GM18505 (cell line): ENCODE measurements at regions not wholly inside any gene's neighbourhood (a gene's known extent, or its start where the extent isn't known, plus 50 kb on each side); places are given as distances from the start of the nearest gene placed in this dataset.

Source experiments
- ATAC-seq: cut with Tn5 transposase; IDR thresholded peaks from one replicate; pipeline ENCODE4 v1.9.1; 2021; ENCODE audit not compliant: unreplicated experiment
- POLR2A ChIP-seq: IDR thresholded peaks from 4 replicates; pipeline ENCODE4 v1.6.1; 2011; ENCODE audit warnings: borderline replicate concordance; ENCODE audit not compliant: insufficient read depth, insufficient read length; ENCODE audit errors: extremely low read depth

DNA sequence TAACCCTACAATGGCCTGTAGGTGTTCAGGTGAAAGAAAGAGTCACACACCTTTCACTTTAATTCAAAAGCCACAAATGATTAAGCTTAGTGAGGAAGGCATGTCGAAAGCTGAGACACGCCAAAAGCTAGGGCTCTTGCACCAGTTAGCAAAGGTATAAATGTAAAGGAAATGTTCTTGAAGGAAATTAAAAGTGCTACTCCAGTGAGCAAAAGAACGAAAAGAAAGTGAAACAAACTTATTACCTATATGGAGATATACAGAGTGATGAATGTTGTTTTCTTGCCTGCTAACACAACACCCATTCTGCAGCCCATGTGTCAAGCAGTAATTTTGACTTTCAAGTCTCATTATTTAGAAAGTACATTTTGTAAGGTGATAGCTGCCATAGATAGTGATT lies 254.2 kb upstream of the SLC24A2 start:
- peak; percentile 55 for ATAC-seq
- TF ChIP-seq POLR2A: no peak

DNA sequence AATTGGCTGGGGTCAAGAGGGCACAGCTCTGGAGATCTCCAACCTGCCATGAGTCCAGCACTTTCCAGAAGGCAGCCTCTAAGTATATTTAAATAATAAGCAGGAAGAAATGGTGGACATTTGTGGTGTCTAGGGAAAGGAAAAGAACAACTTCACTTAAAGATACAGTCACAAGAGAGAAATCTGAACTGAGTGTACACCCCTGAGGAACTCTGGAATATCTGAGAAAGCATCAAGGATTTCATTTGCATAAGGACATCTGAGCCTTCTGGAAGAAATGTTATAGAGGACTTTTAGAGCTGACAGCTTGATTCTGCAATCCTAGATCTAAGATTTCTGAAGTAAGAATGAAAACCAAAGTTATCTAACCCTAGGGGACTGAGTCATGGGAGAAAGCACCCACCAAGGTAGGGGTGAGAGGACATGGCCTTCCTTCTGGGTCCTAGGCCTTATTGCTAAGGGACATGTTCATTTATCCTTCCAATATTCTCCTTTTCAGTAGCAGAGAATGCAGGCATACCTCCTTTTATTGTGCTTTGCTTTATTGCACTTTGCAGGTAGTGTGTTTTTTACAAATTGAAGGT lies 253.4 kb upstream of the SLC24A2 start:
- TF ChIP-seq POLR2A: no peak

DNA sequence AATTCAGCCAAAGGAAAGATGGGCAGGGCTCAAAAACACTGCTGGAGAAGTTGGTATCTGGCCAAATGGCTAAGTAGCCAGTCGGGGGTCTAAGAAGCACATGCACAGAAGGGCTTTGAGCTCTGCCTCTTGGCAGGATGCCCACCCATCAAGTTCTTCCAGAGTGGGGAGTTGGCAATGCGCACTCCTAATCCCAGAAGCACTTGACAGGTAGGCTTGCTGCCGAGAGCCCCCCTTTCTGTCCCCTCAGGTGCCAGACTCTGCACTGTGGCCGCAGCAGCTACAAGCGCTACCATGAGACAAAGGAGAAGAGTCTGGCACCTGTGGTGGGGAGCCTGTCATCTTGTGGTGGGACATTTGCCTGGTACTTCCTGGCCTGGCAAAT lies 252.9 kb upstream of the SLC24A2 start:
- ATAC-seq: no peak
- TF ChIP-seq POLR2A: no peak

More for the DNA sequence above, 253.4 kb upstream of the SLC24A2 start:
- no peak for ATAC-seq

GRCh38 chr9:20040991-20041696 lies 252.3 kb upstream of the SLC24A2 start:
- no peak for TF ChIP-seq POLR2A
- no peak for ATAC-seq

DNA sequence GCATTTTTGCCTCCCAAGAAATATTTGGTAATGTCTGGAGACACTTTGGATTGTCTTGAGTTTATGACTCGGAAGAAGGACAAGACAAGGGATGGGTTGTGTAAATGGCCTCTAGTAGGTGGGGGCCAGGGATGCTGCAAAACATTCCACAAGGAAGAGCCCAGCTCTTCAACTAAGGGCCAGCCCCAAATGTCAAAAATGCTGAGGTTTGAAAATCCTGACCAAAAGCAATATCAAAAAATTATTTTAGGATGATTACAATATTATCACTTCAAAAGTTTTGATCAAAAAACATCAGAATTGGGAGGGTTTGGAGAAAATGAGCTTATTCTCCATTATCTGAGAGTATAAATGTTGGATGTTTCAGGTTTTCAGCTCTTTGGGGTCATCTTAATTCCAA lies 248.9 kb upstream of the SLC24A2 start:
- no peak for TF ChIP-seq POLR2A
- no peak for ATAC-seq

DNA sequence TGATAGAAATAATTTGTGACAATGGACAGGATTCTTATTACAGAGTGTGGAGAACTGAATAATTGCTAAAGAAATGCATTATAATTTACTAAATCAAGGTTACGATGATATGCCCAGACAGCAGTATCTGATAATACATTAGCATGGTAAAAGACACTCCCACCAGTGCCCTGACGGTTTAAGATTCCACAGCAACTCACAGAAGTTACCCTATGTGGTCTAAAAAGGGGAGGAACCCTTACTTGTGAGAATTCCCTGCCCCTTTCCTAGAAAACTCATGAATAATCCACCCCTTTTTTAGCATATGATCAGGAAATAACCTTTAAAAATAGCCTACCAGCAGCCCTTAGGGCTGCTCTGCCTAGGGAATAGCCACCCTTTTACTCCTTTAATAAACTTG lies 244.7 kb upstream of the SLC24A2 start:
- no peak for TF ChIP-seq POLR2A
- no peak for ATAC-seq

- ATAC-seq: no peak
- no peak for TF ChIP-seq POLR2A
These were observed 243.7 kb upstream of the SLC24A2 start for GRCh38 chr9:20032413-20033006.

DNA sequence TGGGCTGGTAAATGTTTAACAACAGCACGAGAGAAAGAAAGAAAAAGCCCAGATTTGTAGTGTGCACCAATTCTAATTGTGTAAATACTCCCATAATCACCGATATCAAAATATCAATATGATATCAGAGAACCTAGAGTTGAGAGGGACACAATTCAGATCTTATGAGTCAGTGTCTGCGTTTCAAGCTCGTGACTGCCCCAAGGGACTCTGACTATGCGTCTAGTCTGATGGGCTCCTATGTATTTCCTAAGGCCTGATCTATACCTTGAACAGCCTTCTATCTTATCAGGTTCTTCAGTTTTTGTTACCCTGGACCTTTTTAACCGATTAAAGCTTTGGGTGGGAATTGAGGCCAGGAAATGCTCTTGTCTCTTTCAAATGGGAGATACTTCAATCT lies 243.0 kb upstream of the SLC24A2 start:
- no peak for ATAC-seq
- TF ChIP-seq POLR2A: no peak

- no peak for ATAC-seq
- no peak for TF ChIP-seq POLR2A
These were observed 241.8 kb upstream of the SLC24A2 start for GRCh38 chr9:20030671-20031070.

GRCh38 chr9:20030221-20030620 lies 241.4 kb upstream of the SLC24A2 start:
- no peak for ATAC-seq
- no peak for TF ChIP-seq POLR2A

GRCh38 chr9:20028849-20029231 lies 240.0 kb upstream of the SLC24A2 start:
- TF ChIP-seq POLR2A: no peak
- ATAC-seq: no peak

GRCh38 chr9:20028192-20028848 lies 239.5 kb upstream of the SLC24A2 start:
- ATAC-seq: no peak
- TF ChIP-seq POLR2A: no peak

DNA sequence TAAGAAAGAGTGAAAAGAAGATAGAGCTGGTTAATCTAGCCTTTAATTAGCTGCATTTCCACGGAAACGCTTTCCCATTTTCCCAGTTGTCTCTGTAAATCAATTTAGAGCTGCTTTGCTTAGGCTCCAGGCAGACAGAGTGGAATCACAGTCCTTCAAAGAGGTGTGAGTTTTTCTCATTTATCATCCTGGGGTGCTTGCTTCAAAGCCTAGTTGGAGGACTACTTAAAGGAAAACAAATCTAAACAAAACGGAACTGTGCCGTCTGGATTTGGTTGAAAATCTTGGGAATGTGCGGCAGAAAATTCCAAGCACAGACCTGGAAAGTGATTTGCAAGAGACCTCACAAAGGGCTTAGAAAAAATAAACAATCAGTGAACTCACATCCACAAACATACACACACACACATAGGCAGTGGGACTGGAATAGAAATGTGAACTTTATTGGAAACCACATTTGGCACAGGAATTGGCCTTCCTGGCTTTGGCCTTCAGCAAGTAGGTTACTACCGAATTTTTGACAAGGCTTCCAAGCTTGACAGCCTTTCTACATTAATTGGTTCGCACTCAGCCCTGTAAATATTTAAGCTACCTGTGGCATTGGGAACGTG lies 235.2 kb upstream of the SLC24A2 start:
- no peak for TF ChIP-seq POLR2A
- no peak for ATAC-seq
